K562 (cell line): ENCODE measurements at regions not wholly inside any gene's neighbourhood (a gene's known extent, or its start where the extent isn't known, plus 50 kb on each side); places are given as distances from the start of the nearest gene placed in this dataset.

ENCODE experiments used
- CREBBP ChIP-seq: IDR thresholded peaks from one replicate; pipeline ENCODE4 v1.6.1; 2012; ENCODE audit warnings: low read depth, mild to moderate bottlenecking, control low read depth, inconsistent platforms, low read length
- ETV6 ChIP-seq, 3 experiments: fragments of 150-350 bp in 1 of 3; sonication (generic) in 1 of 3; formaldehyde crosslinking in 1 of 3; IDR thresholded peaks; 2 replicates each; pipeline versions ENCODE4 v1.6.1 to v1.8.0; 2014 to 2022; ENCODE audit warnings: borderline replicate concordance in 2 of 3, low read depth in 2 of 3, antibody characterized with exemption in 1 of 3, low read length in 1 of 3, mild to moderate bottlenecking in 1 of 3, missing genetic modification reagents in 1 of 3
- GTF2A2 ChIP-seq: IDR thresholded peaks from 2 replicates; pipeline ENCODE4 v1.6.1; 2016; ENCODE audit warnings: mild to moderate bottlenecking, missing genetic modification characterization, missing compliant biosample characterization
- HLTF ChIP-seq: fragments of 450-650 bp; IDR thresholded peaks from 2 replicates; pipeline ENCODE4 v1.6.1; 2016
- KLF6 ChIP-seq: fragments of 250-450 bp; sonication (Bioruptor Pico); IDR thresholded peaks from 2 replicates; pipeline ENCODE4 v1.4.0; 2020; ENCODE audit warnings: mild to moderate bottlenecking, moderate library complexity, borderline replicate concordance
- SETDB1 ChIP-seq: IDR thresholded peaks from one replicate; pipeline ENCODE4 v1.6.1; 2012; ENCODE audit warnings: low read length, control low read depth, inconsistent platforms
- SMARCA4 ChIP-seq: fragments of 450-650 bp; IDR thresholded peaks from 2 replicates; pipeline ENCODE4 v1.6.1; 2016
- TF ChIP-seq, protein P1 (sequence below): fragments of 200-800 bp; sonication (Bioruptor generic); IDR thresholded peaks from 2 replicates; pipeline ENCODE4 v1.6.1; 2017; ENCODE audit warnings: missing genetic modification characterization, missing compliant biosample characterization
- TF ChIP-seq, protein P2 (sequence below): fragments of 200-400 bp; formaldehyde crosslinking; IDR thresholded peaks from 2 replicates; pipeline ENCODE4 v1.6.1; 2017; ENCODE audit warnings: mild to moderate bottlenecking, low read depth, low read length, moderate library complexity
- TF ChIP-seq, protein P3 (sequence below): sonication (generic); formaldehyde crosslinking; IDR thresholded peaks from 2 replicates; pipeline ENCODE4 v1.8.0; 2022; ENCODE audit warnings: missing genetic modification reagents, mild to moderate bottlenecking, moderate library complexity, borderline replicate concordance
- TF ChIP-seq, protein P4 (sequence below): sonication (generic); formaldehyde crosslinking; IDR thresholded peaks from 2 replicates; pipeline ENCODE4 v1.8.0; 2022; ENCODE audit warnings: mild to moderate bottlenecking, missing genetic modification reagents

- TF ChIP-seq, protein P1, sequence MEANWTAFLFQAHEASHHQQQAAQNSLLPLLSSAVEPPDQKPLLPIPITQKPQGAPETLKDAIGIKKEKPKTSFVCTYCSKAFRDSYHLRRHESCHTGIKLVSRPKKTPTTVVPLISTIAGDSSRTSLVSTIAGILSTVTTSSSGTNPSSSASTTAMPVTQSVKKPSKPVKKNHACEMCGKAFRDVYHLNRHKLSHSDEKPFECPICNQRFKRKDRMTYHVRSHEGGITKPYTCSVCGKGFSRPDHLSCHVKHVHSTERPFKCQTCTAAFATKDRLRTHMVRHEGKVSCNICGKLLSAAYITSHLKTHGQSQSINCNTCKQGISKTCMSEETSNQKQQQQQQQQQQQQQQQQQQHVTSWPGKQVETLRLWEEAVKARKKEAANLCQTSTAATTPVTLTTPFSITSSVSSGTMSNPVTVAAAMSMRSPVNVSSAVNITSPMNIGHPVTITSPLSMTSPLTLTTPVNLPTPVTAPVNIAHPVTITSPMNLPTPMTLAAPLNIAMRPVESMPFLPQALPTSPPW: no peak
- TF ChIP-seq, protein P2, sequence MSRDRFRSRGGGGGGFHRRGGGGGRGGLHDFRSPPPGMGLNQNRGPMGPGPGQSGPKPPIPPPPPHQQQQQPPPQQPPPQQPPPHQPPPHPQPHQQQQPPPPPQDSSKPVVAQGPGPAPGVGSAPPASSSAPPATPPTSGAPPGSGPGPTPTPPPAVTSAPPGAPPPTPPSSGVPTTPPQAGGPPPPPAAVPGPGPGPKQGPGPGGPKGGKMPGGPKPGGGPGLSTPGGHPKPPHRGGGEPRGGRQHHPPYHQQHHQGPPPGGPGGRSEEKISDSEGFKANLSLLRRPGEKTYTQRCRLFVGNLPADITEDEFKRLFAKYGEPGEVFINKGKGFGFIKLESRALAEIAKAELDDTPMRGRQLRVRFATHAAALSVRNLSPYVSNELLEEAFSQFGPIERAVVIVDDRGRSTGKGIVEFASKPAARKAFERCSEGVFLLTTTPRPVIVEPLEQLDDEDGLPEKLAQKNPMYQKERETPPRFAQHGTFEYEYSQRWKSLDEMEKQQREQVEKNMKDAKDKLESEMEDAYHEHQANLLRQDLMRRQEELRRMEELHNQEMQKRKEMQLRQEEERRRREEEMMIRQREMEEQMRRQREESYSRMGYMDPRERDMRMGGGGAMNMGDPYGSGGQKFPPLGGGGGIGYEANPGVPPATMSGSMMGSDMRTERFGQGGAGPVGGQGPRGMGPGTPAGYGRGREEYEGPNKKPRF: no peak
- no peak for TF ChIP-seq GTF2A2 (tag)
- TF ChIP-seq, protein P3, sequence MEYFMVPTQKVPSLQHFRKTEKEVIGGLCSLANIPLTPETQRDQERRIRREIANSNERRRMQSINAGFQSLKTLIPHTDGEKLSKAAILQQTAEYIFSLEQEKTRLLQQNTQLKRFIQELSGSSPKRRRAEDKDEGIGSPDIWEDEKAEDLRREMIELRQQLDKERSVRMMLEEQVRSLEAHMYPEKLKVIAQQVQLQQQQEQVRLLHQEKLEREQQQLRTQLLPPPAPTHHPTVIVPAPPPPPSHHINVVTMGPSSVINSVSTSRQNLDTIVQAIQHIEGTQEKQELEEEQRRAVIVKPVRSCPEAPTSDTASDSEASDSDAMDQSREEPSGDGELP (CRISPR knock-in tag): no peak
- TF ChIP-seq, protein P4, sequence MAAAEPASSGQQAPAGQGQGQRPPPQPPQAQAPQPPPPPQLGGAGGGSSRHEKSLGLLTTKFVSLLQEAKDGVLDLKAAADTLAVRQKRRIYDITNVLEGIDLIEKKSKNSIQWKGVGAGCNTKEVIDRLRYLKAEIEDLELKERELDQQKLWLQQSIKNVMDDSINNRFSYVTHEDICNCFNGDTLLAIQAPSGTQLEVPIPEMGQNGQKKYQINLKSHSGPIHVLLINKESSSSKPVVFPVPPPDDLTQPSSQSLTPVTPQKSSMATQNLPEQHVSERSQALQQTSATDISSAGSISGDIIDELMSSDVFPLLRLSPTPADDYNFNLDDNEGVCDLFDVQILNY: no peak
- no peak for TF ChIP-seq SMARCA4
- no peak for TF ChIP-seq KLF6 (CRISPR knock-in tag)
- TF ChIP-seq SETDB1: no peak
- TF ChIP-seq ETV6 (IDR thresholded peaks at IDR 0.05; ENCODE audit: borderline replicate concordance in 1 of 2, low read depth in 2 of 2, low read length in 1 of 2): no peak
- no peak for TF ChIP-seq ETV6 (CRISPR knock-in tag; IDR thresholded peaks at IDR 0.05; ENCODE audit: borderline replicate concordance)
- no peak for TF ChIP-seq HLTF
- no peak for TF ChIP-seq CREBBP
Observed at GRCh38 chr6:98036344-98036923, 753.4 kb upstream of the MMS22L start (continued).
